GM12873 (cell line): ENCODE measurements at regions not wholly inside any gene's neighbourhood (a gene's known extent, or its start where the extent isn't known, plus 50 kb on each side); places are given as distances from the start of the nearest gene placed in this dataset.

Experiments
- CTCF ChIP-seq: IDR thresholded peaks from 2 replicates; pipeline ENCODE4 v1.5.1; 2012; ENCODE audit warnings: low read depth, mild to moderate bottlenecking, moderate library complexity, low read length, control low read depth; ENCODE audit not compliant: insufficient read depth; ENCODE audit errors: missing control alignments

DNA sequence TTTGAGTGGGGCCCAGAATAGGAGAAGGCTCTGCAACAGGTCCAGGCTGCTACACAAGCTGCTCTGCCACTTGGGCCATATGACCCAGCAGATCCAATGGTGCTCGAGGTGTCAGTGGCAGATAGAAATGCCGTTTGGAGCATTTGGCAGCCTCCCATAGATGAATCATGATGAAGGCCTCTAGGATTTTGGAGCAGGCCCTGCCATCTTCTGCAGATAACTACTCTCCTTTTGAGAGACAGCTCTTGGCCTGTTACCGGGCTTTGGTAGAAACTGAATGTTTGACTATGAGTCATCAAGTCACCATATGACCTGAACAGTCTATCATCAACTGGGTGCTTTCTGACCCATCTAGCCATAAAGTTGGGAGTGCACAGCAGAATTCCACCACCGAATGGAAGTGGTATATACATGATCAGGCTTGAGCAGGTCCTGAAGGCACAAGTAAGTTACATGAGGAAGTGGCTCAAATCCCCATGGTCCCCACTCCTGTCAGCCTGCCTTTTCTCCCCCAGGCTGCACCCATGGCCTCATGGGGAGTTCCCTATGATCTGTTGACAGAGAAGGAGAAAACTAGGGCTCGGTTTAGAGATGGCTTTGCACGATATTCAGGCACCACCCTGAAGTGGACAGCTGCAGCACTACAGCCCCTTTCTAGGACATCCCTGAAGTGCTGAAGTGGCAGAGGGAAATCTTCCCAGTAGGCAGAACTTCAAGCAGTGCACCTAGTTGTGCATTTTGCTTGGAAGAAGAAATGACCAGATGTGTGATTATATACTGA lies 971.4 kb downstream of the MCTP2 start:
- TF ChIP-seq CTCF, result no peak

- TF ChIP-seq CTCF, result no peak
Observed at GRCh38 chr15:95205077-95205476, 973.7 kb downstream of the MCTP2 start.

GRCh38 chr15:95208071-95208470 lies 976.7 kb downstream of the MCTP2 start:
- TF ChIP-seq CTCF, result no peak

DNA sequence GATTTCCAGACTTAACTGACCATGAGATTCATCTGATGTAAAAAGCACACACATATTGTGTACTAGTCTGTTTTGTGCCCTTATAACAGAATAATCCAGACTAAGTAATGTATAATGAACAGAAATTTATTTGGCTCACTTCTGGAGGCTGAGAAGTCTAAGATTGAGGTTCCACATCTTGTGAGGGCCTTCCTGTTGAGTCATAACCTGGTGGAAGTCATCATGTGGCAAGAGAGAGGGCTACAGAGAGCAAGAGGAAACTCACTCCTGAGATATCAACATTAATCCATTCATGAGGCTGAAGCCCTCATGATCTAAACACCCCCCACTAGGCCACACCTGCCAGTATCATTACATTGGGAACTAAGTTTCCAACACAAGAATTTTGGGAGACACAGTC lies 977.6 kb downstream of the MCTP2 start:
- no peak for TF ChIP-seq CTCF

GRCh38 chr15:95210436-95210981 lies 979.1 kb downstream of the MCTP2 start:
- TF ChIP-seq CTCF, result no peak

GRCh38 chr15:95215017-95215416 lies 983.7 kb downstream of the MCTP2 start:
- TF ChIP-seq CTCF, result no peak

DNA sequence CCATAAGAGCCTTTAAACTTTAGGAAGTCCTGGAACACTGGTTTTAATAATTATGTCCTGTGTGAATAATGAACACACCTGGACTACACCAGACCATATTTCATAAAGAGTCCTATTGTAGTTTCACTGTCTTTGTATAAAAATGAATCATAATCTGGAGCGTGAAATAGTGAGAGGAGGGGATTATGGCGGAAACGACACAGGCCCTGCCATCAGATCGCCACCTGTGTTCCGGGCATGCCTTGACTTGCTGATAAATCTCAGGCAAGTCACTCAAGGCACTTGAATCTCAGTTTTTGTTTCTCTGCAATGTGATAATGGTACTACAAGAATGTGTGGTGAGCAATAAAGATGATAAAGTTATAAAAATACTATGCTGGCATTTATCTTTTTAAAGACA lies 995.5 kb downstream of the MCTP2 start:
- TF ChIP-seq CTCF, result no peak
